Tongue (tissue), 1 donor: ENCODE measurements at regions not wholly inside any gene's neighbourhood (a gene's known extent, or its start where the extent isn't known, plus 50 kb on each side); places are given as distances from the start of the nearest gene placed in this dataset.

Source experiments
- DNase-seq: peaks from one replicate; pipeline ENCODE4 v3.0.0-alpha.2; 2015

- DNase-seq, result no peak
These were observed 348.7 kb upstream of the ZMIZ1 start for GRCh38 chr10:78720091-78720490.

GRCh38 chr10:78721231-78721630, 347.5 kb upstream of the ZMIZ1 start:
- no peak for DNase-seq

GRCh38 chr10:78724846-78725245, 343.9 kb upstream of the ZMIZ1 start:
- no peak for DNase-seq

- DNase-seq, result peak; percentile 36
These were observed 342.6 kb upstream of the ZMIZ1 start for GRCh38 chr10:78726171-78726570.

- no peak for DNase-seq
These were observed 341.5 kb upstream of the ZMIZ1 start for GRCh38 chr10:78727251-78727650.

- DNase-seq, result peak; percentile 73
These were observed 341.0 kb upstream of the ZMIZ1 start for GRCh38 chr10:78727728-78728127.

- no peak for DNase-seq
These were observed 340.6 kb upstream of the ZMIZ1 start for GRCh38 chr10:78728176-78728575.

GRCh38 chr10:78729366-78729765, 339.4 kb upstream of the ZMIZ1 start:
- DNase-seq, result no peak

- DNase-seq, result no peak
These were observed 339.0 kb upstream of the ZMIZ1 start for GRCh38 chr10:78729800-78730199.

GRCh38 chr10:78730754-78731153, 338.0 kb upstream of the ZMIZ1 start:
- DNase-seq, result no peak

- no peak for DNase-seq
These were observed 337.1 kb upstream of the ZMIZ1 start for GRCh38 chr10:78731675-78732074.

GRCh38 chr10:78732381-78732780, 336.4 kb upstream of the ZMIZ1 start:
- DNase-seq, result no peak

- no peak for DNase-seq
These were observed 331.7 kb upstream of the ZMIZ1 start for GRCh38 chr10:78736926-78737630.

- no peak for DNase-seq
These were observed 330.6 kb upstream of the ZMIZ1 start for GRCh38 chr10:78737883-78738856.

GRCh38 chr10:78738861-78739260, 329.9 kb upstream of the ZMIZ1 start:
- DNase-seq, result no peak

GRCh38 chr10:78739444-78740053, 329.2 kb upstream of the ZMIZ1 start:
- DNase-seq, result no peak

- DNase-seq, result peak; percentile 94
These were observed 327.5 kb upstream of the ZMIZ1 start for GRCh38 chr10:78740976-78741915.

- DNase-seq, result no peak
These were observed 326.4 kb upstream of the ZMIZ1 start for GRCh38 chr10:78742406-78742729.

- peak; percentile 56 for DNase-seq
These were observed 325.8 kb upstream of the ZMIZ1 start for GRCh38 chr10:78742730-78743615.

- no peak for DNase-seq
These were observed 324.7 kb upstream of the ZMIZ1 start for GRCh38 chr10:78744056-78744455.
